Fibroblast of skin of right biceps (primary cell): ENCODE measurements at regions not wholly inside any gene's neighbourhood (a gene's known extent, or its start where the extent isn't known, plus 50 kb on each side); places are given as distances from the start of the nearest gene placed in this dataset.

Source experiments
- DNase-seq: peaks from one replicate; pipeline ENCODE4 v3.0.0-alpha.2; 2013

GRCh38 chr18:65994302-65994701, 243.5 kb downstream of the CDH7 start:
- DNase-seq = no peak

GRCh38 chr18:65990944-65991708, 240.3 kb downstream of the CDH7 start:
- DNase-seq = no peak

DNA sequence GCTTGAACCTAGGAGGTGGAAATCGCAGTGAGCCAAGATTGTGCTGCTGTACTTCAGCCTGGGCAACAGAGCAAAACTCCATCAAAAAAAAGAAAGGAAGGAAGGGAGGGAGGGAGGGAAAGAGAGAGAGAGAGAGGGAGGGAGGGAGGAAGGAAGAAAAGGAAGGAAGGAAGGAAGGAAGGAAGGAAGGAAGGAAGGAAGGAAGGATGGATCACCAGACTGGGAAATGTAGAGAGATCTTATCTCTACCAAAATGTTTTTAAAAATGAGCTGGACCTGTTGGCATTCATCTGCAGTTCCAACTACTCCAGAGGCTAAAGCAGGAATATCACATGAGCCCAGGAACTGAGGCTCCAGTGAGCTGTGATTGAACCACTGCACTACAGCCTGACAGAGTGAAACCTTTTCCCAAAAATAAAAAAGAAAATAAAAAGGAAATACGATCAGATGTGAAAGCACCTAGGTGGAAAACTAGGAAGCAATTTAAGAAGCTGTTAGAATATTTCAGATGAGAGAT, 239.4 kb downstream of the CDH7 start:
- no peak for DNase-seq

DNA sequence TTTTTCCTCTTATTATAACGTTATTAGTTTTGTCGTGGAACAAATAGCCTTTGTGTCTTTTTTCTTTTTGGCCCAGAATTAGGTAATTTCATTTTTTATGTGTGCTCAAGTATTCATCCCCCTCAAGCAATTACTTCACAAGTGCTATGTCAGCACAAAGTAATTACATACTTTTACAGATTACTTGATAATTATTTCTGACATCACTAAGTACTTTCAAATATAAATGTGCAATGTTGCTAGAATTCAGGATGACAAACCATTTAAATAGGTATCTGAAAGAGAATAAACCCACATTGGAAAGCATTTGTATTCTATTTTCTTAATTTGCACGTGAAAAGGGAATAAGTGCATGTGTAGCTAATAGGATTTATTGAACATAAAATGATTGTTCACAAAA, 238.2 kb downstream of the CDH7 start:
- DNase-seq = no peak

DNA sequence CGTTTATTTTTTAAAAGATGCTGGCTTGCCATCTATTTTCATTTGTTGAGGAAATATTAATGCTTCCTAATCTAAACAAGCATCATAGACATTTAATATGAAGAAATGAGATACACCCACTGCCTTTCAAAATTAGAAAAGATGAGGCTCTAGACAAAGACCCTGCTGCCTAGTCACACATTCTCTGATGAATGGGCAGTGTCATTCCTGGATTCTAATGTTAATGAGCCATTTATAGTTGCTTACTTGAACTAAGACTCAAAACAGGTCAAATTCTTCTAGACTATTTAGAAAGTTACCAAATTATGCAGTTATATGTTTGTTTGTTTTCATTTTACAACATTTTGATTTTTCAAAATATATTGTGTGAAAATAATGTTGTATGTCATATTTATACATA, 237.6 kb downstream of the CDH7 start:
- DNase-seq = no peak

GRCh38 chr18:65983750-65984149, 232.9 kb downstream of the CDH7 start:
- no peak for DNase-seq

DNA sequence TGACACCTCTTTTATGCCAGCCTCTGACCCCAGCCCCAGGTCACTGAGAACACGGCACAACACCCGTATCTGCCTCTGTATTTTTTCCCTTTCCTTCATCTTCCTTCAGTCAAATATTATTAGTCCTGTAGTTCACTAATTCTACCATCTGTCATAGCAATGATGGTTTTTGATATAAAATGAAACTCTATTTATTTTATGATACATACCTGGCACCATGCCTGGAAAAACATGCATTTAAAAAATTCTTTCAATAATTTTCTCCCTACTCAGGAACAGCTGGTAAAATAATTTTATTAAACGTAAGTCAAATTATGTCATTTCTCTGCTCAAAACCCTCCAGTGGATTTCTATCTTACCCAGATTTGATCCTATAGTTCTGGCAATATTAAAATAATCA, 224.7 kb downstream of the CDH7 start:
- no peak for DNase-seq

- no peak for DNase-seq
Observed at GRCh38 chr18:65974758-65975157, 223.9 kb downstream of the CDH7 start.

DNA sequence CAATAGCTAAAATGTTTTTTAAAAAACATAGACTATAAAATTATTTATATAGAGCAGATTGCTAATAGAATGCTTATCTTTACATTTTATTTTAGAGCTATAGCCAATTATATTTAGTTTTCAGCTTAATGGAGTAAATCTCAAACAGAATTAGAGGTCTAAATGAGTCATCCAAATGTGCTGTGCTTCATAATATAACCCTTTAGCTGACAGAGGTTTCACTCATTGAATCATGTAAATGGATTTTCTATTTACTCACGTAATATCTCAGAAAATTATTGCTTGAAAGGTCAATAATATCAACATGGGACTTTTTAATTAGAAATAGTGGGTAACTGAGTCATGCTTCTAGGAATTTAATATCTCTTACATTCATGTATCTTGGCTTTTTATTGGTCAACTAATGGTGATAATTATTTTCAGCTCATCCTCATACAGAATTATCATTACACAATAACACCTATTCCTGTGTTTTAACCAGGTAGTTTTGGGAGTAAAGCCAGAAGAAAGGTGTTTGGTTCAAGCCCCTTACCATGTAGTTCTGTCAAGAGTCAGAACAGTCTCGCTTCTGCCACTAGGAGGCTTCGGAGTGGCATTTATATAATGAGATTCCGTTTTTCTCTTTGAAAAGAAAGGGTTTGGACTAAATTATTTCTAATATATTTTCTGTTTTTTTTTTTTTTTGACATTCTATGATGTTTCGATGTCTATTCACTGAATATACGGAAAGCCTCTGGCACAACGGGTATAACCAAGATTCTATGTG, 217.6 kb downstream of the CDH7 start:
- no peak for DNase-seq

- no peak for DNase-seq
Observed at GRCh38 chr18:65955747-65956146, 204.9 kb downstream of the CDH7 start.

- DNase-seq = no peak
Observed at GRCh38 chr18:65954372-65954771, 203.6 kb downstream of the CDH7 start.

DNA sequence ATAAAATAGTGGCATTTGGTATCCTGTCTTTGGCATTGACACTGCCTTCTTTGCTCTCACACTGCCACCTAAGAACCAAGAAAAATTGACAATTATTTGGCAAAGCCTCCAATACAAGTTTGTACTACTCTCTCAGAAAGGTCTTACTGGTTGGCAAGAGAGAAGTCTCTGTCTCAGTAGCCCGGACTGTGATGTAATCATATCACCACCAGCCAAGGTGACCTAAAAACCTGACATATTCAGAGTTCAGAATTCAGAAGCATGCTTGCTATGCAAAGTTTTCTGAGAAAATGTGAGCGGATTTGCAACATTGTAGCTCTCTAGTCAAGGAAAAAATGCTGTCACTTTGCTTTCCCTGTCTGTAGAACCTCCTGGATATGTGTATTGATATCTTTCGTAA, 196.0 kb downstream of the CDH7 start:
- DNase-seq = no peak

DNA sequence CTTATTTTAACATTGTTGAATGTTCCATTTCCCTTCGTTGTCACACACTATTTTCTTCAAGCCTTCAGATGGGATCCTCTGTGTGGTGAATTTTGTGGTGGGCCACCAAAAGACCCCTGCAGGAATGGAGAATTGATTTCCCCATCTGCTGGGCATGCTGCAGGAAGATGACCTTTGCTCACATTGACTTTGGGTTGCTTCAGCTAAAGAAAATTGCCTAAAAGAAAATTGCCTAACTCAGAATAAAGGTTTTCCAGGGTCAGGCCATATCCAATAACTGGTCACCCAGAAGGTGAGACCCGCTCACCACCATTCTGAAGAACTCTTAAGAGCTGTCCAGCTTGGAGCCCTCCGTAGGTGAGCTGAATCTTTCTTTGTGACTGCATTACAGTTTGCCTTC, 192.5 kb downstream of the CDH7 start:
- DNase-seq = no peak

- DNase-seq = no peak
Observed at GRCh38 chr18:65942854-65943253, 192.0 kb downstream of the CDH7 start.

- DNase-seq = no peak
Observed at GRCh38 chr18:65942104-65942503, 191.3 kb downstream of the CDH7 start.

GRCh38 chr18:65941482-65941881, 190.7 kb downstream of the CDH7 start:
- no peak for DNase-seq
